ENCODE measurements at regions not wholly inside any gene's neighbourhood (a gene's known extent, or its start where the extent isn't known, plus 50 kb on each side); places are given as distances from the start of the nearest gene placed in this dataset.

DNA sequence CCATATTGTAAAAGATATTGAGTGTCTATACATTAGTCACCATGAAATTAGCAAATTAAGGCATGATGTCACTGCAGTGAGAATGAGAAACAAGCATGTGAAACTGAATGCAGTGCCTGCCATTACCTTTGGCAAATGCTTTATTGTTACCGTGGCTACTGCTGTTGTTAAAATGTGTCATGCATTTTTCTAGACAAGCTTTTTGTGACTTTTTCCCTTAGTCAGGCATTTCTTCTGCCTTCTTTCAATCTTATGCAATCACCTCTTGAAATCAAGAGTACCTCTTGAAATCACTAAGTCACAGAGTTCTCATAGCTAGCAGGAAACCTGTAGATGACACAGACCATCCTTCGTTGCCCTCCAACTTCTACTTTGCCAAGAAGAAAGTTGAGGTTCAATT, 461.7 kb upstream of the TENM4 start:
- no peak for DNase-seq

DNA sequence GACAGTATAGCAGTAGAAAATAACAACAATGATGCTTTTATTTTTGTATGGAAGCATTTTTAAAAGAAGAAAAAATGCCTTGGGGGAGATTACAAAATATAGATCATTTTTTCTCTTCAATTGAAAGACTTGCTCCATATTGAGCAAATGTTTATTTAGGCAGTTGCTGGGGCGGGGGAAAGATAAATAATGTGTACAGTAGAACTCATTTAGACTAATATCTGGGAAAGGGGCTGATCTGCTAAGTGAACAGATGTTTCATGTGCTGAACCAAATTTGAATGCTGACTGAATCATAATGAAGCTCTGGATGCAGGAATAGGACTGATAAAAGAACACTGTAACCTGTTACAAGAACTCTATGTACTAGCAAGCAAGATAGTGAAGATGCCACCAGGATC, 457.1 kb upstream of the TENM4 start:
- DNase-seq: no peak

DNA sequence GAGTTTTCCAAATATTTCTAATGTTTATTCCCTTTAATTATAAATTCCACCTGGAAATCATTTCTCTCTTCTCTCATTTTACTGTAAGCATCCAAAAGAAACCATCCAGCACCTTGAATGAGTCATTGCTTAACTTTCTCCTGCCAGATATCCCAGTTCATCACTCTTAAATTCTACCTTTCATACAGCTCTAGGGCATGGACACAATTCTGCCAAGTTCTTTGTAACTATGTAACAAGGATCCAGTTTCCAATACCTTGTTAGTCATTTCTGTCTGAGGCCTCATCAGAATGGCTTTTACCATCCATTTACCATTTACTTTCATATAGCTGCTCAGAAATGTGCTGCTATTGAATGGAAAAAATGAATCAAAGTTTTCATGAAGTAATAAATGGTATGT, 455.4 kb upstream of the TENM4 start:
- no peak for DNase-seq

DNA sequence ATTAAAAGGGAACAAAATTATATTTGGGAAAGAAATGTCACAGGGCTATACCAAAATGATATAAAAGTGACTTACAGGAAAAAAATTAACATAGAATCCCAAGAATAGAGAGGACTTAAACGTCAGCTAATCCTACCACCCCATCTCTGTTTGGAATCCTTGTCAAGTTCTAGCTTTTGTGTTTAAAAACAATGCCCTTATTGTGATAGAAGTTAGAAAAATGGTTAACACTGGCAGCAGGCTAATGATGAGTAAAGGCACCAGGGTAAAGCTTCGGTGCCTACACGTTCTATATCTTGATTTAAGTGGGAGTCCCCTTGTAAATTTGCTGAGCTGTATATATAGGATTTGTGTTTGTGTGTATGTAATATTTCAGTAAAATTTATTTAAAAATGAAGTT, 453.3 kb upstream of the TENM4 start:
- DNase-seq: no peak

DNA sequence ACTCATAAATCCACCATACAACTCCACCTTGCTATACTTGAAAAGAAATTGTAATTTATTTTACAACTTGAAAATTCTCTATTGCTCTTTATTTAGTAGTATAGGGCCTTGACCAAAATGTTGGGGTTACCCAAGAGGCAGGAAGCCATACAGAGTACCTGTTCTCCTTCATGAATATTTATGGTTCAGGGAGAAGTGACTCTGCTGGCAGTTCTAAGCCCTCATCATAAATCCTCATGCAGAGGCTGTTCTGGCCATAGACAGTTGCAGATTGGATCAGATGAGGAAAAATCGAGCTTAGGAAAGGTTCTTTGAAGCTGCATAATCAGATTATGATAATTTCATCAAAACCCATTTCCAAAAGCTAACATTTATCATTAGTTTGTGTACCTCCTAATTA, 449.4 kb upstream of the TENM4 start:
- DNase-seq: no peak

DNA sequence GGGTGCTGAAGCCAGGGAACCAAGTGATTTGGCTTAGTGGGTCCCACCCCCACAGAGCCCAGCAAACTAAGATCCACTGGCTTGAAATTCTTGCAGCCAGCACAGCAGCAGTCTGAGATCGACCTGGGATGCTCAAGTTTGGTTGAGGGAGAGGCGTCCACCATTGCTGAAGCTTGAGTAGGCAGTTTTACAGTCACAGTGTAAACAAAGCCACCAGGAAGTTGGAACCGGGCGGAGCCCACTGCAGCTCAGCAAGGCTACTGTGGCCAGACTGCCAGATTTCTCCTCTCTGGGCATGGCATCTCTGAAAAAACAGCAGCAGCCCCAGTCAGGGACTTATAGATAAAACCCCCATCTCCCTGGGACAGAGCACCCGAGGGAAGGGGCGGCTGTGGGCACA, 424.1 kb upstream of the TENM4 start:
- no peak for DNase-seq

DNA sequence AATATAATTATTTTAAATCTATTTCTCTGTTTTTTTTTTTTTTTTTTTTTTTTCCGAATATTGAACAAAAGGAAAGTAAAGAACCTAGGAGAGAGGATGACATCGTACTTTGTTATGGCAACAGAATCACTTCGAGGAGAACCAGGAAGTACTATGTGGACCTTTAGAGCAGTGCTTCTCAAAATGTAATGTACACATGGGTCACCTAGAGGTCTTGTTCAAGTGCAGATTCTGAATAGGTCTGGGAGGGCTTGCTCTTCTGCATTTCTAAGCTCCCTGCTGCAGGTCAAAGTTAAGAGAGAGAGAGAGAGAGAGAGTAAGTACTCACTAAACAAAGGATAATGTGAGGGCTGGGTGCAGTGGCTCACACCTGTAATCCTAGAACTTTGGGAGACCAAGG, 419.5 kb upstream of the TENM4 start:
- DNase-seq: no peak

DNA sequence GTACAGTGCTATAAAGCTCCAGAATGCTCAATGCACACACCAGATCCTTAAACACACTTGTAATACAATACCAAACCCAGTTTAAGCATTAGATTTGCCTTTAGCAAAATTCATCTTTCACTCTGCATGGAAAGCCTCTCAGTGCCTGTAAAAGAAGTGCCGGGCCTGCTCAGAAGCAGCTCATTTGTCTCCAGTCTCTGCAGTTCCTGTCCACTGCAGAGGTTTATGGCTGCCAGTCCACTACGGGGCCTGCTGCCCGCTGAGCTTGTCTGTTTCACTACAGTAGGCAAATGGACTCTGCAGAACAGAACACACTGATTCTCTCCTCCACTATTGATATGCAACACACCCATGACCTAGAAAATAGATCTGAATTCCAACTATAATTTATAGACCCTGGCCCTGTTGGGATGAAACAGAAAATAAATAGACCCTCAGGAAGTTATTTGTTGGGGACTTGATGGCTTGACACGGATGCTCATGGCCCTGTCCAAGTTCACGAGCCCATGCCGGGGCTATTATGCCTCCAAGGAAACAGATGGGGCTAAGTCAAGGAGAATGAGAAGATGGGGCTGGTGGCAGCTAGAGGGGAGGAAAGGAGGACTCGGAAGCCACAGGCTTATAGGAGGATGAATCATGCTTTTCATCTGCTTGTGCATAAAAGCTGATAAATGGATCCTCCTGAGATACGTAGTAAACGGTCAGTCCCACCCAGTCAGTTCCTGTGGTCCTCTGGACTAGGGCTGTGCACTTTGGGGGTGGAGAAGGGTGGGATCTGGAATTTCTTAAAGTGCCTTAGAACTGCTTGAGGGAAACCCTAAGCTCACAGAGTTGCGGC, 416.8 kb upstream of the TENM4 start:
- no peak for DNase-seq

DNA sequence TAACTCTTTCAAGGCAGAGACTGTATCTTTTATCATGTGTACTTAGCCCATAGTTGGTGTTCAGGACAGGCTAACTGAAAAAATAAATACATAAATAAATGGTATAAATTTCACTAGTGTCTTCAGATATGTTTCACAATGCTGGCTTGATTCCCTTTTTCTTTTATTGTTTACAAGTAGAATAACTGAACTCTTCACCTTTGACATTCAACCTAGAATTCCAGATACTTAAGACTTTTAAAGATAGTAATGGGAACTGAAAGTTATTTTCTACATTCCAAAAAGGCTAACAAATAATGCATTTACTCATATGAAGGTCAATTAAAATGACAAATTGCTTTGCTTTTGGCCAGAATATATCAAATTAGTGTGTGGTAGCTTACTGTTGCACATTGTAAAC, 411.3 kb upstream of the TENM4 start:
- no peak for DNase-seq

DNA sequence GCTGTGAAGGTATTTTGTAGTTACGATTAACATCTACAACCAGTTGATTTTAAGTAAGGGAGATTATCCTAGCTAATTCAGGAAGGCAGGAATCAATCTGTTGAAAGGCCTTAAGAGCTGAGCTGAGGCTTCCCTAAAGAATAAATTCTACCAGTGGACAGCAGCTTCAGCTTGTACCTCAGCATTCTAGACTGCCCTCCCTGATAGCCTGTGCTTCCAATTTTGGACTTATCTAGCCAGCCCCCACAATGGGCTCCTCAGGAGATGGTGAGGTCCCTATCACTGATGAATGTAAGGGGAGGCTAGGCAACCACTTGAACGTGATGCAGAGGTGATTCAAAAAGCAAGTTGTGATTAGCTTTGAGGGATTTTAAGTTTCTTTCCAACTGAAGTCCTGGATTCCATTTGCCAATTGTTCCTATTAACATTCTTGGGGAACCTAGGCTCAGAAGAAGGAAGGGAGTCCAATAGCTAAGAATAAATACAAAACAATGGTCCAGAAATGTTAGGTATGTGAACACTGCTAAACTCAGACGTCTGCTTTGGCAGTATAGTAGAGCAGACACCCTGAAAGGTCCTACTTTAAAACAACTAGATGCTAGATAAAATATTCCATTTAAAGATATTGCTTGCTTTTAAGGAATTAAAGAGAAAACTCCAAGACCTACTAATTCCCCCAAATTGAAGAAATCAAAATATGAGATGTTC, 404.3 kb upstream of the TENM4 start:
- no peak for DNase-seq

DNA sequence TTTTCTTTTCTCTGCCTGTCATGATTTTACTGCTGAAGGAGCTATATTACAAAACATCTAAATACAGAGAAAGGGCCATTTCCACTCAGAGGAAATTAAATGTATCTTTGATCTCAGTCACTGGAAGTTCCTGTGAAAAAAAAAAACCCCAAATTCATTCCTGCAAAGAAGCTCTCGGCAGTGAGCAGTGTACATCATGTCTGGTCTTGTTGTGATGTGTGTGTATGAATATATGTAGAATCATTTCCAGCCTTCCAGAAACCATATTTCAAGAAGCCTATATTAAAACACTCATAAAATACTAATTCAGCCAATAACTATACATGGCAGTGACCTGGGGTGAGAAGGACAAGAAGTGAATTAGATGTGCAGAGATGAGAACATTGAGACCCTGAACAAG, 393.2 kb upstream of the TENM4 start:
- DNase-seq: no peak

DNA sequence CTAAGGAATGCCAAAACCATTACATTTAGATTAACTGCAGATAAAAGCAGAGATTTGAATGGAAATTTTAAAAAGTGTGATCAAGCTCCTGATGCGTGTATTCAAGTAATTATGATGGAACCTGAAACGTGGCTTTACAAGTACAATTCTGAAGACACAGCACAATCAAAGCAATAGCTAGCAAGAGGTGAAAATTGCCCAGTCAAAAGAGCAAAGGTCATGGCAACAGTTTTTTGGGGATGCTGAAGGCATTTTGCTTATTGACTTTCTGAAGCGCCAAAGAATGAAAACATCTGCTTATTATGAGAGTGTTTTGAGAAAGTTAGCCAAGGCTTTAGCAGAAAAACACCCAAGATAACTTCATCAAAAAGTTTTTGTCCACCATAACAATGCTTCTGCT, 389.6 kb upstream of the TENM4 start:
- DNase-seq: no peak

DNA sequence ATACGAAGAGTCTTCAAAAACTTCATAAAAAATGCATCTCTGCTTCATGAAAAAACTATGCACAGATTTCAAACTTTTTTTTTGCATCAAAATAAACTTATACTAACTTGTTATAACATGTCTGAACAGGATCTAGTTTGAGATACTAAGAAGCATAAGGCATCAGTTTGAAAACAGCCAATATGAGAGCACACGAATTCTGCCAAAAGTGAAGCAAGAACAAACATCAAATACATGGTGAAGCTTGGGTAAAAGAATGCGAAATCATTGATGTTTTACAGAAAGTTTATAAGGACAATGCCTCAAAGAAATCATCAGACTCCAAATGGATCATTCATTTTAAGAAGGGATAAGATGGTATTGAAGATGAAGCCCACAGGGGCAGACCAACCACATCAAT, 389.1 kb upstream of the TENM4 start:
- no peak for DNase-seq

DNA sequence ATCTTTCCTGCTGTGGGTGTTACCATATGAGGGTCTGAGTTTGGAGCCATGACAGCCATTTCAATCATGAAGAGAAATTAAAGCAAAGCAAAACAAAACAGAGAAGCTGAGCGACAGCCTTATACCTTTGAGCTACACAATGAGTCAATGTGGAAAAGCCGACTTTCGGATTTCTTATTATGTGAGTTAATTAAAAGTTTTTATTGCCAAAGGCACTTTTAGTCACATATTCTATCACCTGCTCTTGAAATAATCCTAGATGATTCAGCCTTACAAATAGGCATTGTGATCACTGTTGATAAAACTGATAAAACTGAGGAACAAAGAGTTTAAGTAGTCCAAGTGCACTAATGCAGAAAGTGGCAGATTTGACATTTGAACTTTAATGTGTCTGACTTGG, 381.9 kb upstream of the TENM4 start:
- no peak for DNase-seq

DNA sequence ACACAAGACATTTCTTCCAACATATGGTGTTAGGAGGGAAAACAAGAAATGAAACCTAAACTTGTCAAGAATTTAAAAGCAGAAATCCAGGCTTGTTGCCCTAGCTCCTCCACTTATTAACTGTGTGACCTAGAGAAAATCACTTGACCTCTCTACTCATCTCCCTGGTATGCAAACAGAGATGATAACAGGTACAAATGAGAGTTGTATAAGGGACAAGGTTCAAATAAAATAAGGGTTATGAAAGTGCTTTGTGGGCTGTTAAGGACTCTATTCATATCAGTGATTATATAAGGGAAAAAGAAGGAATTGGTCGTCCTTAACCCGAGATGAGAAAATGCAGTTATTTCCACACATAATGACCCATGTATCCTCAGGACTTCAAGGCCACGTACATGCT, 372.7 kb upstream of the TENM4 start:
- DNase-seq: no peak

DNA sequence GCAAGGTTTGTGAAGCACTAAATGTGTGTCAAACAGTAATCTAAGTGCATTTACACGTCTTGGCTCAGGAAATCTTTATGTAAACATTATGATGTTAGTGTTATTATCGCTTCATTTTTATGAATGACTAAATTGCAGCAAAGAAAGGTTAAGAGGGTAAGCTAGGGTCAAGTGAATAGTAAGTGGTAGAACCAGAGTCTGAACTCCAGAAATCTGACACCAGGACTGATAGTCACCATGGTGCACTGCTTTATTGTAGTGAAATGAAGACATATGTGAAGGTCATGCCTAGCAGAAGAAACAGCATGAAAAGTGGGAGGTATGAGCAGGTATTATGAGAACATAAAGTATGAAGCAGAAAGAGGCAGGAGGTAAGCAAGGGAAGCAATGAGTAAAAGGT, 368.7 kb upstream of the TENM4 start:
- no peak for DNase-seq

DNA sequence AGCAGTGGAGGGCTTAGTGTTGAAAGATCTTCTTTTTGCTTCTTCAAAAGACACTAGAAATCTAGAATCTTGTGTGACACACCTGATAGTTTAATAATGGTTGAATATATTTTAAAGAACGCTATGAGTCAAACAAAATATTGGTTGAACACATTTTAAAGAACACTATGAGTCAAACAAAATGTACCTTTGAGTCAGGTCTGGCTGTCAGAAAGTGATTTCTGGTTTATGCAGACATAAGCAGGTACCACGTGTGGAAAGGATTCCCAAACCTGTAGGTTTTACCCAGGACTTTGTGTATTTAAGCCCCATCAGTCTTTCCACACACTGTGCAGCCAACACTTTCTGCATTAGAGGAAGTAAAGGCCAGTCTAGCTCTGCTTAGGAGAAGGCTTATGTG, 366.7 kb upstream of the TENM4 start:
- DNase-seq: no peak

DNA sequence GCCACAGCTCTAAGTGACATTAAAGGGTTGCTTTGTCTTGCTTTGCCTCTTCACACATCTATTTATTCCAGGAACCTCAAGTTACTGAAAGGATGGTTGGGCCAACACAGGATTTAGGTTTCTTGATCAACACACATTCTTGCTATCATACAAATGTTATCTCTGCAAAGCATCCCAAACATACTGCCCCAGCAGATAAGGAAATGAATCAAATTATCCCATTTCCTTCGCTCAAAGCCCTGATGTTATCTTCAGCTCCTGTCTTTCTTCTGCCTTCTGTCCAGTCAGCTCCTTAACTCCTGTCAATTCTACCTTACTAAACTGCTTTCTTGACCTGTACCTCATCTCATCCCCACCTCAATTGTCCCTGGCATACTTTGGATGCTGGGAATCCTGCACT, 355.9 kb upstream of the TENM4 start:
- no peak for DNase-seq

DNA sequence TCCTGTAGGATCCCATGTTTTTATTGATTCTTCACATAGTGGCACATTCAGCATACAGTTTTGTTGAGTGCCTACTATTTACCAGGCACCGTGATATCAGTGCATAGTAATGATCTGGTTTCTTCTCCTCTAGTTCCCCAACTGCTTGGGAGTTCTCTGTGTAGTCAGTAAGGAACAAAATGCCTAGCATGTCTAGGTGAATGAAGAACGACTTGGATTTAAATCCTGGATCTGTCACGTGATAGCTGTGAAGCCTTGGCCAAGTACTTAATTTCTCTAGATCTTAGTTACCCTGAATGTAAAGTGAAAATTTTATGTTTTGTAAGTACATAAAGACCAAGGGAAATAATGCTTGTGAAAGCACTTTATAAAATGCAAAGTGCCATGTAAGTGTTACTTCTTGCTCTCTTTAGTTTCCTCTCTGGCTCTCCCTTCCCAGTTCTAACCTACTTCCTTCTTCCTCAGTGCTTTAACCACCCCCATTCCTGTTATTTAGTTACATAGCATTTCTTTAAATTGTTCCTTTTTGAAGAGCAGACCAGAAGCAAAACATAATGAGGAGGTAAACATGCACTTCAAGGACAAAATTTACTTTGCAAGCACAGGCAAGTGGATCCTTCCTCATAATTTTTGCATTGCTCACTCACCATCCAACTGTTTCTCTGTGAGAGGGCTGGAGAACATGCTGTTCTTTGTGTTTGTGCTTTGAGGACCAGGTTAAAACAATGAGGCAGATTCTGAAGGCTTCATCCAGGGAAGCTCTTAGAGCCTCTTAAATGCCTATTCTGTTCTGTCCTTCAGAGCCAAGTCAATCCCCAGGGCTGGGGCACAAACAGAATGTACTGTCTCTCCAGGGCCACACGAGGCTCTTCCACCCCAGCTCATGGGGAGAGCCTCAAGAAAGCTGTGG, 353.9 kb upstream of the TENM4 start:
- no peak for DNase-seq

DNA sequence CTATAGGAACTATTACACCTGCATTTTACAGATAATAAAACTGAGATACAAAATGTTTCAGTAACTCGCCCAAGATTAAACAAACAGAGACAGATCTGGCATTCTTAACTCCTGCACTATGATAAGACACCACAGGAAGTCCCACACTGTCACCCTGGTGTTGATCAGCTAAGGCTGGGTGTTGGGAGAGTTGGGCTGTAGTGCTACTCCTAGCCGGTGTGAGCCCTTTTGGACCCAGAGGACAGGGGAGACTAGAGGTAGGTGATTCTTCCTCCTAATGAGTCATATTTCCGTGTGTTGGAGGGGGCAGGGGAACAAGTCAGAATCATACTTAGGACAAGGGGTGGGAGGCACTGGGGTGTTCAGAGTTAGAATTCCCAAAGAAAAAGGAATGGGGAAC, 353.2 kb upstream of the TENM4 start:
- DNase-seq: no peak

DNA sequence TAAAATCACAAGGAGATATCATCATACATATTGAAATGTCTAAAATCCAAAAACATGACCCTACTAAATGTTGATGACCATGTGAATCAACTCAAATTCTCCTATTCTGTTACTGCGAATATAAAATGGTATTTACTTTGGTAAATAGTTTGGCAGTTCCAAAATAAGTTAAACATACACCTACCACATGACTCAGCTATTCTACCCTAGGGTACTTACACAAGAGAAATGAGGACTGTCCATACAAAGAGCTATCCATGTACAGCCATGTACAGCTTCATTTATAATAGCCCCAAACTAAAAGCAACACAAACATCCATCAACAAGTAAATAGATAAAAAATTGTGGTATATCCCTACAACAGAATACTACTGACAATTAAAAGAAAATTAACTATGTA, 346.1 kb upstream of the TENM4 start:
- no peak for DNase-seq

DNA sequence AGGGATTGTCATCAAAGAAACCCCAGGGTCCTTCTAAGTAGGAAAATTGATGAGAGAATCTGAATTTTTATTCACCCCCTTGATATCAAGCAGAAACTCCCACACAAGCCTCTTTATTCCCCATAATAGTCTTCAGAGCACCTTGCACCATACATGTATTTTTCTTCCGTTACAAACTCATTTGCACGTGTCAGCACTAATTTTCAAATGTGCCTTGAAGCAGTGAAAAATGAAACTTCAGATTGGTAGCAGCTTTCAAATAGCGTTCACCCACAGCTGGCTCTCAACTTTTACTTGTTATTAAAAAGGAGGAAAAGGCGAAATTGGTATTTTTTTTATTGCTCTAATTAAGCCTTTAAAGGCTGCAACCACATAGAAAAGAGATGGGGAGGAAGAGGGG, 343.0 kb upstream of the TENM4 start:
- DNase-seq: no peak

DNA sequence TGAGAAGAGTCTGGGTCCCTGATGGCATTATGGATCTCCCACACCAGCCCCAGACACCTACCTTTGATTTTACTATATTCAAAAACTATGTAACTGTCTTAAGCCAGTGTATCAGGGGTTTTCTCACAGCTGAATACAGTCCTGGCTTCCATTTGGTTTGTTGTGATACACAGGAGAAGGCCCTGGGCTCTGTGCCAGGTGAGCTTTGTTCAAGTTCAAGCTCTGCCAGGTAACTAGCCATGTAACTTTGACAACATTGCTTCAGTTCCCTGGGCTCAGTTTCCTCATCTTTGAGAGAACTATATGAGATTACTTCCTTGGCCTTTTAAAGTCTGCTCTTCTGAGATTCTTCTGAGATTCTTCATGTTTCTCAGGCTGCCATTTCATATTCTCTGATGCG, 327.5 kb upstream of the TENM4 start:
- DNase-seq: no peak
